HFF-Myc (cell line): ENCODE measurements at regions not wholly inside any gene's neighbourhood (a gene's known extent, or its start where the extent isn't known, plus 50 kb on each side); places are given as distances from the start of the nearest gene placed in this dataset.

ENCODE experiments used
- DNase-seq: peaks from one replicate; pipeline ENCODE4 v3.0.0-alpha.2; 2011; ENCODE audit warnings: low read depth; ENCODE audit errors: extremely low read depth
- H3K4me3 ChIP-seq: replicated peaks from 2 replicates; pipeline ENCODE4 v1.5.1; 2011; ENCODE audit warnings: low read depth, mild to moderate bottlenecking, control low read depth, low read length
- TF ChIP-seq, protein P1 (sequence below): IDR thresholded peaks from 2 replicates; pipeline ENCODE4 v1.5.1; 2012; ENCODE audit warnings: mild to moderate bottlenecking, low read depth, low read length, control low read depth; ENCODE audit errors: missing control alignments

- H3K4me3 ChIP-seq, result no peak overlapping the region
- DNase-seq, result no peak
- TF ChIP-seq, protein P1, sequence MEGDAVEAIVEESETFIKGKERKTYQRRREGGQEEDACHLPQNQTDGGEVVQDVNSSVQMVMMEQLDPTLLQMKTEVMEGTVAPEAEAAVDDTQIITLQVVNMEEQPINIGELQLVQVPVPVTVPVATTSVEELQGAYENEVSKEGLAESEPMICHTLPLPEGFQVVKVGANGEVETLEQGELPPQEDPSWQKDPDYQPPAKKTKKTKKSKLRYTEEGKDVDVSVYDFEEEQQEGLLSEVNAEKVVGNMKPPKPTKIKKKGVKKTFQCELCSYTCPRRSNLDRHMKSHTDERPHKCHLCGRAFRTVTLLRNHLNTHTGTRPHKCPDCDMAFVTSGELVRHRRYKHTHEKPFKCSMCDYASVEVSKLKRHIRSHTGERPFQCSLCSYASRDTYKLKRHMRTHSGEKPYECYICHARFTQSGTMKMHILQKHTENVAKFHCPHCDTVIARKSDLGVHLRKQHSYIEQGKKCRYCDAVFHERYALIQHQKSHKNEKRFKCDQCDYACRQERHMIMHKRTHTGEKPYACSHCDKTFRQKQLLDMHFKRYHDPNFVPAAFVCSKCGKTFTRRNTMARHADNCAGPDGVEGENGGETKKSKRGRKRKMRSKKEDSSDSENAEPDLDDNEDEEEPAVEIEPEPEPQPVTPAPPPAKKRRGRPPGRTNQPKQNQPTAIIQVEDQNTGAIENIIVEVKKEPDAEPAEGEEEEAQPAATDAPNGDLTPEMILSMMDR, result no peak
Observed at GRCh38 chr5:58359981-58360380, 99.9 kb downstream of the PLK2 start.

DNA sequence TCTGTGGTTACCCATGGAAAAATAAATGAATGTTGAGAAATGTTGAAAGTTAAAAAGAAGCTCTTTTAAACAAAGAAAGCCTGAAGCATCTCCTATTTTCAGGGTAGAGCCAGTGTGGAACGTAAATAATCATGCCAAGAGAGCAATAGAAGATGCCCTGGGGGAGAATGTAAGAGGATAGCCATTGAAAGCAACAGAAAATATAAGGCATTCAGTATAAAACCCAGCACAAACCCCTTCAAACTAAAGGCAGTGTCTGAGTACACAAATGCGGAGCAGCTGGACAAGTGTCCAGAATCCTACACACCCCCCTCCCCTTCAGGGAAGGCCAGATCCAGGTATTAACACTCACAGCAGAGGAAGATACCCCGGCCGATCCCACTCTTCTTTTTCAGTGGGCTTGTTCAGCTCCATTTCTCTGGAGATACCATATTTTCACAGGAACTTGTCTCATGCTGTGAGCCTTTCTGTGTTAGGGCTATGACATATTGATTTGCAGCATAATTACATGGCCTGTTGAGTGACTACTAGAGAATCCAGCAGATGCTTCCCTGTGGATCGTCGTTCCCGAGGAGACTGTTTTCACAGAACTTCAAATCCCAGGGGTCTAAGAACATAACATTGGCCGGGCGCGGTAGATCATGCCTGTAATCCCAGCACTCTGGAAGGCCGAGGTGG is 101.2 kb downstream of the PLK2 start:
- no peak for DNase-seq
- TF ChIP-seq, protein P1, result no peak
- no peak overlapping the region for H3K4me3 ChIP-seq

DNA sequence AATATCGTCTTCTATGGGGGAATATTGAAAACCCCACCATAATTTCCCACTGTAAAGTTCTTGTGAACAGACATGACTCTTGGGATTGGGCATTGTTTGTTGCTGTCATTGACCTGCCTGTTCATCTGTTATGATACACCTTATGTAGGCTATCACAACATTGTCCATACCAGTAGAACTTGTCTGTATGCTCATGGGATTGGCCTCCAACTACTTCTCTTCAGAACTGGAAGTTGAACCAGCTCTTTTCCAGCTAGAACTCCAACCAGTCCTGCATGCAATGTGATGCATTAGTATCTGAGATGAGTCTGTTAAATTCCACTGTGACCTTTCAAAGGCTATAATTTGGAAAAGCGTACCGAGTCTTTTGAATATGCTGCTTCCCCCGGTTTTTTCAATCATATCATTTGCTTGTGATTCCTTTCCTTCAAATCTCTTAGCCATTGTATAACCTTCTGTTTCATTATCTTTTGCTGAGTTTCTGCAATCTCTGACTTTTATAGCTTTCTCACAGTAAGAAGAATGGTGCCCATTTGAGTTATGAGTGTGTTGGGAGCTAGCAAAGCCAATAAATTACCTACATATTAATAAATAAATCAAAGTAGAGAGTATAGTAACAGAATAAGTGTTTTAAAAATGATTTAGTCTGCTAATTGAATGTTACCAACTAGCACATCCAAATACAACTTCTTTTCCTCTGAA is 101.9 kb downstream of the PLK2 start:
- TF ChIP-seq, protein P1, result no peak
- DNase-seq, result no peak
- no peak overlapping the region for H3K4me3 ChIP-seq

DNA sequence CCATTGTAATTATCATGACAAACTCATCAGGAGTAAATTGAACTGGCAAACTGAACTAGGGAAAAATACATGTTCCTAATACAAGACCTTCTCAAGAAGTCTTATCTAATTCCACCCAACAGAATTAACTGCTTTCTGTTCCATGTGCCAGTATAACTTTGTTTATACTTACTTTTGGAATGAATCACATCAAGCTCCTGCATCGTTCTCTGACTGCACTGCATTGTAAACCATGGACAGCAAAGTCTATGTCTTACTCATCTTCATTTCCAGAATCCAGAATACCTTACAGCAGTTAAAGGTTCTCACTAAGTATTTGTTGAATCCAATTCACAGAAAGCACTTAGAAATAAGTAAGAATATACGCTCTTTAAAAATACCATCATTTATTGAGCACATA is 102.8 kb downstream of the PLK2 start:
- H3K4me3 ChIP-seq, result no peak overlapping the region
- TF ChIP-seq, protein P1, result no peak
- no peak for DNase-seq

DNA sequence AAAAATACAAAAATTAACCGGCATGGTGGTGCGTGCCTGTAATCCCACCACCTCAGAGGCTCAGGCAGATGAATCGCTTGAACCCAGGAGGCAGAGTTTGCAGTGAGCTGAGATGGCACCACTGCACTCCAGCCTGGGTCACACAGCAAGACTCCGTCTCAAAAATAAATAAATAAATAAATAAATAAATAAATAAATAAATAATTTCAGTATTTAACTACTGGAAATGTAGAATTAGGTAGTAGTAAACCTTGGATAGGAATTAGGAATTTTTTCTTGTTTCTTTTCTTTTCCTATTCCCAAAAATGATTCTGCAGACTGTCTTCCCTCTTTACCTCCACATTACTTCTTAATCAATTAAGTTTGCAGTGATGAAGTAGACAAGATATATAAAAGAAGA is 103.2 kb downstream of the PLK2 start:
- TF ChIP-seq, protein P1, result no peak
- DNase-seq, result no peak
- no peak overlapping the region for H3K4me3 ChIP-seq

DNA sequence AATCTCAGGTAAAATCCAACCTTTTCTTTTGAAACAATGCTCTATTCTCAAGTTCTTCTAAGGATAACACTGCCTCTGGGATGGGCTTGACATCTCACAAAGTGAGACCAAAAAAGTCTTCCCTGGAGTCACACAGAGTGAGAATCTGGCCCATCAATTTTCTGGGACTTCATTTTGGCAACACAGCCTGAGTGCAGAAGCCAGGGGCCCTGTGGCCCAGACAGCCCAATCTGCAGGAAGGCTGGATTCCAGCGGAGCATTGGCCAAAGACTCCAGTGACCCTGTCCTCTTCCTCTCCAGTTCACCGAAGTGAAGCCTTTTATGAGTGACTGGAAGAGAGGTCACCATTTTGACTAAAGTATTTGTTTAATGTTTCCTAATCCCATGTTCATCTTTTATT is 105.1 kb downstream of the PLK2 start:
- TF ChIP-seq, protein P1, result no peak
- H3K4me3 ChIP-seq, result no peak overlapping the region
- DNase-seq, result no peak
